ENCODE measurements at regions not wholly inside any gene's neighbourhood (a gene's known extent, or its start where the extent isn't known, plus 50 kb on each side); places are given as distances from the start of the nearest gene placed in this dataset.

GRCh38 chr4:77398256-77398655 lies 207.4 kb upstream of the CXCL13 start:
- Histone ChIP-seq H3K4me3 (replicated peaks in 1 of 3) (no peak overlapping the region), H3K9me3 (no peaks in the 10 kb centered on the region), H3K36me3 (no peaks in the 10 kb centered on the region), H3K27me3 (no peaks in the 10 kb centered on the region), H3K4me1 (no peaks in the 10 kb centered on the region), H3K27ac (no peak overlapping the region)
- intact Hi-C loops (cut with DNase I): no loop called here
- DNase-seq: no peak
- TF ChIP-seq, protein P1, sequence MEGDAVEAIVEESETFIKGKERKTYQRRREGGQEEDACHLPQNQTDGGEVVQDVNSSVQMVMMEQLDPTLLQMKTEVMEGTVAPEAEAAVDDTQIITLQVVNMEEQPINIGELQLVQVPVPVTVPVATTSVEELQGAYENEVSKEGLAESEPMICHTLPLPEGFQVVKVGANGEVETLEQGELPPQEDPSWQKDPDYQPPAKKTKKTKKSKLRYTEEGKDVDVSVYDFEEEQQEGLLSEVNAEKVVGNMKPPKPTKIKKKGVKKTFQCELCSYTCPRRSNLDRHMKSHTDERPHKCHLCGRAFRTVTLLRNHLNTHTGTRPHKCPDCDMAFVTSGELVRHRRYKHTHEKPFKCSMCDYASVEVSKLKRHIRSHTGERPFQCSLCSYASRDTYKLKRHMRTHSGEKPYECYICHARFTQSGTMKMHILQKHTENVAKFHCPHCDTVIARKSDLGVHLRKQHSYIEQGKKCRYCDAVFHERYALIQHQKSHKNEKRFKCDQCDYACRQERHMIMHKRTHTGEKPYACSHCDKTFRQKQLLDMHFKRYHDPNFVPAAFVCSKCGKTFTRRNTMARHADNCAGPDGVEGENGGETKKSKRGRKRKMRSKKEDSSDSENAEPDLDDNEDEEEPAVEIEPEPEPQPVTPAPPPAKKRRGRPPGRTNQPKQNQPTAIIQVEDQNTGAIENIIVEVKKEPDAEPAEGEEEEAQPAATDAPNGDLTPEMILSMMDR (IDR thresholded peaks at IDR 0.05): no peak
- TF ChIP-seq POLR2A (IDR thresholded peaks at IDR 0.05): no peak
- 100% methylated on average over 1 of the region's 1 CpG for WGBS, 2 donors

GRCh38 chr4:77399831-77400230 lies 205.8 kb upstream of the CXCL13 start:
- H3K9me3 ChIP-seq: no peaks in the 10 kb centered on the region
- intact Hi-C loops (cut with DNase I): no loop called here
- no peaks in the 10 kb centered on the region for H3K36me3 ChIP-seq
- H3K27ac ChIP-seq: no peak overlapping the region
- H3K27me3 ChIP-seq: no peaks in the 10 kb centered on the region
- TF ChIP-seq POLR2A (IDR thresholded peaks at IDR 0.05): no peak
- TF ChIP-seq, protein P1 (IDR thresholded peaks at IDR 0.05): no peak
- H3K4me1 ChIP-seq: no peaks in the 10 kb centered on the region
- no peak overlapping the region for H3K4me3 ChIP-seq (replicated peaks in 1 of 3)
- no peak for DNase-seq

- Histone ChIP-seq H3K27me3 (no peaks in the 10 kb centered on the region), H3K4me1 (peaks cover 5 to 7% of the 10 kb centered on the region in 2 donors), H3K27ac (no peak overlapping the region), H3K36me3 (no peaks in the 10 kb centered on the region), H3K4me3 (replicated peaks in 1 of 3) (no peak overlapping the region), H3K9me3 (no peaks in the 10 kb centered on the region)
- intact Hi-C loops (cut with DNase I): no loop called here
- WGBS, 2 donors: 16 to 19% methylated on average over 3 of the region's 3 CpGs
- no peak for DNase-seq
- TF ChIP-seq, protein P1 (IDR thresholded peaks at IDR 0.05): no peak
- TF ChIP-seq POLR2A (IDR thresholded peaks at IDR 0.05): no peak
Observed at GRCh38 chr4:77413766-77414165, 191.9 kb upstream of the CXCL13 start.

GRCh38 chr4:77415689-77416088 lies 189.9 kb upstream of the CXCL13 start:
- Histone ChIP-seq H3K36me3 (no peaks in the 10 kb centered on the region), H3K4me3 (replicated peaks in 1 of 3) (no peak overlapping the region), H3K27ac (no peak overlapping the region), H3K9me3 (no peaks in the 10 kb centered on the region), H3K4me1 (peaks cover 5 to 7% of the 10 kb centered on the region in 2 donors), H3K27me3 (no peaks in the 10 kb centered on the region)
- intact Hi-C loops (cut with DNase I): no loop called here
- DNase-seq: no peak
- no peak for TF ChIP-seq POLR2A (IDR thresholded peaks at IDR 0.05)
- TF ChIP-seq, protein P1 (IDR thresholded peaks at IDR 0.05): no peak

GRCh38 chr4:77418333-77418732 lies 187.3 kb upstream of the CXCL13 start:
- TF ChIP-seq, protein P1 (IDR thresholded peaks at IDR 0.05): peak in 2 of 6 experiments; percentile 25 to 33
- TF ChIP-seq POLR2A (IDR thresholded peaks at IDR 0.05): no peak
- peaks cover 10 to 11% of the 10 kb centered on the region in 2 donors for H3K4me1 ChIP-seq
- no peak overlapping the region for H3K27ac ChIP-seq
- intact Hi-C loops (cut with DNase I): no loop called here
- H3K36me3 ChIP-seq: no peaks in the 10 kb centered on the region
- no peaks in the 10 kb centered on the region for H3K27me3 ChIP-seq
- no peaks in the 10 kb centered on the region for H3K9me3 ChIP-seq
- no peak overlapping the region for H3K4me3 ChIP-seq (replicated peaks in 1 of 3)
- peak in 1 of 2 donors; percentile 15 for DNase-seq
- WGBS, 2 donors: 73 to 89% methylated on average over 1 of the region's 1 CpG

Measured in thyroid gland (tissue), 4 donors.